ENCODE measurements at regions not wholly inside any gene's neighbourhood (a gene's known extent, or its start where the extent isn't known, plus 50 kb on each side); places are given as distances from the start of the nearest gene placed in this dataset.

DNA sequence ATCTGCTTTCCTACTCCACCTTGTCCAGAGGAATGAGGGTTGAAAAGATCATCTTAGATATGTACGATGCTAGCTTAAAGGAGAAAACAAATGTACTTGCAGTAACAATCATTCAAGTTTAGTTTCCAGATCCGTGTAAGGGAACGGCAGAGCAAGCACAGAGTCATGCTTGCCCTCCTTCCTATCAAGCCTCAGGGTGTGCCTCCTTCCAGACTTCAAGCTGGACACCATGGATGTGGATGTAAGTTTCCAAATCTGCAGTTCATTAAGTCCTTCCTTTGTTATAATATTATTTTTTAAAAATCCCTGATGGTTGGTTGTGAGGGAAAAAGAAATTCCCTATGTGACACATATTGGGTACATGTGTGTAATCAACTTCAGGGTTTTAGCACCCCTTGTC, 238.9 kb upstream of the NT5C1B start:
- TF ChIP-seq POLR2A (IDR thresholded peaks at IDR 0.05; ENCODE audit: low read depth, low read length) (no peak), CTCF (IDR thresholded peaks at IDR 0.05; ENCODE audit: extremely low read depth in 1 of 2, insufficient read depth in 1 of 2, low read depth in 1 of 2, low read length in 2 of 2) (no peak), EZH2 (IDR thresholded peaks at IDR 0.05; ENCODE audit: borderline replicate concordance, low read depth, low read length, severe bottlenecking) (no peak), FOS (IDR thresholded peaks at IDR 0.05; ENCODE audit: borderline replicate concordance, insufficient read depth, low read length) (no peak), JUN (IDR thresholded peaks at IDR 0.05; ENCODE audit: borderline replicate concordance, insufficient read depth, insufficient read length, low read depth) (no peak), MYC (IDR thresholded peaks at IDR 0.05; ENCODE audit: low read depth, low read length) (no peak), POLR2AphosphoS5 (IDR thresholded peaks at IDR 0.05; ENCODE audit: insufficient read depth, low read depth, low read length) (no peak)

Data from endothelial cell of umbilical vein (primary cell).